Epithelial cell of prostate (primary cell): ENCODE measurements at regions not wholly inside any gene's neighbourhood (a gene's known extent, or its start where the extent isn't known, plus 50 kb on each side); places are given as distances from the start of the nearest gene placed in this dataset.

Experiments
- DNase-seq: peaks from one replicate; pipeline ENCODE4 v3.0.0-alpha.2; 2011; ENCODE audit warnings: low read depth, low spot score
- H3K27ac ChIP-seq: fragments of 450-650 bp; 2 replicates; pipeline ENCODE4 v1.5.1; 2017; ENCODE audit warnings: mild to moderate bottlenecking

DNA sequence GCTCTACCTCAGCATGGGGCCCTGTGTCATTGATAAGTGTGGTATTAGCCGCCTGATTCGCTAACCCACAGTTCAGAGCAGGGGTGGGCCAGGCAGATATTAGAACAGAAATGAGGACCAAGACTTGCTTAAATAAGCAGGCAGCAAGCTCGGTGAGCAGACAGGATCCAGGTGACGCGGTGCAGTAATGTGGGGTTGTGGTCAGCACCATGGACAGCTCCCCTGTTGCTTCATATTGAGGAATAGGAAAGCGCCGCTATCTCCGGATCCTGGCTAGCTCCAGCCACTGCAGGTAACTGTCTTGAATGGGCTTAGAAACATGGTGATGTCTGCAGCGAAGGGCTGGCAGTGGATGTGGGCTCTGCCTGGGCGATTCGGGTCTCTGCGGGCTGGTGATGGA lies 51.3 kb upstream of the GPR26 start:
- no peak for DNase-seq
- no peak overlapping the region for H3K27ac ChIP-seq
